HepG2 (cell line): ENCODE measurements at regions not wholly inside any gene's neighbourhood (a gene's known extent, or its start where the extent isn't known, plus 50 kb on each side); places are given as distances from the start of the nearest gene placed in this dataset.

Experiments
- ATAC-seq: fragments of 200-7000 bp; cut with Tn5 transposase; 3 replicates; pipeline ENCODE4 v1.9.1; 2020; ENCODE audit warnings: mild to moderate bottlenecking, moderate library complexity
- BruUV-seq: library from RNA; stranded (reverse); fragments of 400-500 nt; replicated peaks from 2 replicates; lab custom pipeline; 2021; lab: Mats Ljungman, UMichigan
- CTCF ChIA-PET: fragments of 300-600 bp; formaldehyde crosslinking; extraction: SDS; loops from one replicate; lab custom pipeline; 2021; ENCODE audit warnings: low total read pairs, inconsistent platforms, low intra/inter-chr PET ratio; lab: Yijun Ruan, JAX
- POLR2A ChIA-PET: fragments of 350-600 bp; sonication (Branson Sonifier 250); formaldehyde crosslinking; loops from one replicate; lab custom pipeline; 2020; ENCODE audit warnings: antibody characterized with exemption, inconsistent platforms; lab: Yijun Ruan, JAX
- DNase-seq: peaks from one replicate; pipeline ENCODE4 v3.0.0-alpha.2; 2015; ENCODE audit warnings: low spot score
- FAIRE-seq: peaks from 3 replicates; lab custom pipeline; 2011; peaks lifted over from hg19 to GRCh38; lab: Jason Lieb, UNC
- H2AFZ ChIP-seq: one replicate; pipeline ENCODE4 v1.6.1; 2011; ENCODE audit warnings: low read length, inconsistent platforms
- H3K27ac ChIP-seq: fragments of 300-600 bp; 3 replicates; pipeline ENCODE4 v1.8.0; 2011; ENCODE audit warnings: mixed run types, mild to moderate bottlenecking, mixed read lengths, low read length, inconsistent platforms; ENCODE audit not compliant: insufficient read depth; ENCODE audit errors: extremely low read length
- H3K27me3 ChIP-seq, 2 experiments: fragments of 200-600 bp in 1 of 2; 2 replicates in 1 of 2; 3 replicates in 1 of 2; pipeline versions ENCODE4 v1.6.0 to v1.8.0; 2011; ENCODE audit warnings: low read length in 2 of 2, mild to moderate bottlenecking in 2 of 2, moderate library complexity in 2 of 2, inconsistent platforms in 1 of 2; ENCODE audit not compliant: insufficient read depth in 2 of 2, control insufficient read depth in 1 of 2
- H3K36me3 ChIP-seq, 2 experiments: fragments of 200-600 bp in 1 of 2; replicated peaks in 1 of 2; 2 replicates in 1 of 2; 3 replicates in 1 of 2; pipeline versions ENCODE4 v1.5.1 to v1.8.0; 2011; ENCODE audit warnings: low read length in 2 of 2, inconsistent platforms in 1 of 2; ENCODE audit not compliant: insufficient read depth in 2 of 2, control insufficient read depth in 1 of 2
- H3K4me1 ChIP-seq: 2 replicates; pipeline ENCODE4 v1.5.1; 2012; ENCODE audit warnings: low read length, inconsistent platforms; ENCODE audit not compliant: insufficient read depth
- H3K4me2 ChIP-seq: 2 replicates; pipeline ENCODE4 v1.6.0; 2011; ENCODE audit warnings: low read depth, low read length, inconsistent platforms
- H3K4me3 ChIP-seq, 3 experiments: fragments of 200-600 bp in 1 of 3; sonication (generic), shearing (Covaris generic) in 1 of 3; replicated peaks in 1 of 3; 2 replicates each; pipeline ENCODE4 v1.5.1; 2011 to 2016; ENCODE audit warnings: low read length in 3 of 3, inconsistent platforms in 2 of 3, low read depth in 2 of 3, mild to moderate bottlenecking in 2 of 3, control low read depth in 1 of 3, mixed read lengths in 1 of 3; ENCODE audit not compliant: insufficient read depth in 1 of 3
- H3K79me2 ChIP-seq: one replicate; pipeline ENCODE4 v1.6.1; 2011; ENCODE audit warnings: low read length, inconsistent platforms; ENCODE audit not compliant: insufficient read depth
- H3K9ac ChIP-seq: 2 replicates; pipeline ENCODE4 v1.6.0; 2011; ENCODE audit warnings: mild to moderate bottlenecking, low read depth, low read length, inconsistent platforms; ENCODE audit not compliant: insufficient read depth
- H3K9me3 ChIP-seq: 2 replicates; pipeline ENCODE4 v1.5.1; 2012; ENCODE audit warnings: mild to moderate bottlenecking, low read length
- H4K20me1 ChIP-seq: 2 replicates; pipeline ENCODE4 v1.6.0; 2011; ENCODE audit warnings: inconsistent platforms, mild to moderate bottlenecking, low read length, moderate library complexity; ENCODE audit not compliant: insufficient read depth
- ATM ChIP-seq: fragments of 450-650 bp; IDR thresholded peaks from 2 replicates; pipeline ENCODE4 v1.7.1; 2017; ENCODE audit warnings: mild to moderate bottlenecking, borderline replicate concordance
- CEBPB ChIP-seq: IDR thresholded peaks from 2 replicates; pipeline ENCODE4 v1.6.1; 2011; ENCODE audit warnings: low read depth, low read length, improper control_type of control experiment, borderline replicate concordance
- GLI4 ChIP-seq: sonication (generic); formaldehyde crosslinking; IDR thresholded peaks from 2 replicates; pipeline ENCODE4 v1.5.1; 2020; ENCODE audit warnings: missing genetic modification reagents, mild to moderate bottlenecking, moderate library complexity, borderline replicate concordance
- LRRFIP1 ChIP-seq: sonication (generic); formaldehyde crosslinking; conservative IDR thresholded peaks from 2 replicates; pipeline ENCODE4 v1.4.0; 2020; ENCODE audit warnings: missing genetic modification reagents
- SALL1 ChIP-seq: sonication (generic); formaldehyde crosslinking; IDR thresholded peaks from 2 replicates; pipeline ENCODE4 v1.8.0; 2022; ENCODE audit warnings: mild to moderate bottlenecking, missing genetic modification reagents
- SP5 ChIP-seq: IDR thresholded peaks from 2 replicates; pipeline ENCODE4 v1.6.1; 2016; ENCODE audit warnings: low read depth, borderline replicate concordance
- SRF ChIP-seq: IDR thresholded peaks from 2 replicates; pipeline ENCODE4 v1.6.1; 2011; ENCODE audit warnings: mild to moderate bottlenecking, low read depth, low read length, moderate library complexity
- TCF12 ChIP-seq, 2 experiments: fragments of 450-650 bp in 1 of 2; sonication (generic) in 1 of 2; formaldehyde crosslinking in 1 of 2; IDR thresholded peaks; 2 replicates each; pipeline versions ENCODE4 v1.6.1 to v1.8.0; 2017 to 2022; ENCODE audit warnings: antibody characterized with exemption in 1 of 2, mild to moderate bottlenecking in 1 of 2, missing genetic modification reagents in 1 of 2, moderate library complexity in 1 of 2
- ZKSCAN8 ChIP-seq: IDR thresholded peaks from 2 replicates; pipeline ENCODE4 v1.6.1; 2016; ENCODE audit warnings: borderline replicate concordance, missing genetic modification reagents, missing compliant biosample characterization
- ZNF205 ChIP-seq: IDR thresholded peaks from 2 replicates; pipeline ENCODE4 v1.6.1; 2018; ENCODE audit warnings: missing biosample characterization, missing genetic modification reagents
- ZNF567 ChIP-seq: sonication (generic); formaldehyde crosslinking; IDR thresholded peaks from 2 replicates; pipeline ENCODE4 v1.8.1; 2023; ENCODE audit warnings: mild to moderate bottlenecking, missing genetic modification reagents, borderline replicate concordance
- ZNF841 ChIP-seq: sonication (generic); formaldehyde crosslinking; IDR thresholded peaks from 2 replicates; pipeline ENCODE4 v1.8.1; 2023; ENCODE audit warnings: missing genetic modification reagents, borderline replicate concordance
- WGBS: methylation state at CpG from one replicate; pipeline ENCODE4 v1.1.6; 2017; ENCODE audit warnings: low lambda C conversion rate; 5-methylcytosine and 5-hydroxymethylcytosine counted together
- in situ Hi-C: cut with HindIII; loops from 2 replicates; pipeline ENCODE4 v1.10.0; 2017; ENCODE audit warnings: low pct_unique_long_range_greater_than_20kb; ENCODE audit not compliant: extremely low pct_ligation_motif_present
- intact Hi-C: fragments of 100-400 bp; cut with micrococcal nuclease; formaldehyde crosslinking; loops from one replicate; pipeline ENCODE4 v1.10.0; 2022; ENCODE audit not compliant: unreplicated experiment
- TF ChIP-seq, protein P1 (sequence below), 2 experiments: sonication (generic) in 1 of 2; formaldehyde crosslinking in 1 of 2; IDR thresholded peaks; 2 replicates each; pipeline versions ENCODE4 v1.4.0 to v1.6.1; 2018 to 2020; ENCODE audit warnings: missing genetic modification reagents in 2 of 2, borderline replicate concordance in 1 of 2, low read depth in 1 of 2, mild to moderate bottlenecking in 1 of 2, missing biosample characterization in 1 of 2

- Histone ChIP-seq H3K79me2 (no peaks in the 10 kb centered on the region), H3K4me2 (peak overlapping the region; percentile 93), H3K9me3 (no peaks in the 10 kb centered on the region), H3K9ac (peak overlapping the region; percentile 23; the same call in 1 of the 2 replicates), H3K27me3 (peaks cover 9 to 69% of the 10 kb centered on the region in 2 experiments; a peak in 4 of 5 replicates), H3K4me3 (peak overlapping the region; percentile 49 to 62 (median 51)), H2AFZ (peak overlapping the region; percentile 57), H4K20me1 (no peaks in the 10 kb centered on the region), H3K36me3 (no peaks in the 10 kb centered on the region), H3K27ac (no peak overlapping the region), H3K4me1 (peaks cover 41% of the 10 kb centered on the region)
- ChIA-PET CTCF (no interaction called here), POLR2A (interaction anchor here (1.0 to 2.6 kb wide), 4 partner anchors 21 to 97 kb away, joined by 3 to 15 read pairs (median 4); no protein-coding TSS in a partner anchor)
- WGBS, result 5% methylated on average over 14 of the region's 15 CpGs
- in situ Hi-C loops, result no loop called here
- ATAC-seq (peak; percentile 74), DNase-seq (no peak), FAIRE-seq (no peak)
- intact Hi-C loops, result loop anchor here (1.0 to 5.0 kb wide), 3 partner anchors 16 to 79 kb away; no protein-coding TSS in a partner anchor
- BruUV-seq, result no TSS peak
- TF ChIP-seq ZNF841 (CRISPR knock-in tag) (no peak), TCF12 (IDR thresholded peaks at IDR 0.05) (no peak), TCF12 (CRISPR knock-in tag; IDR thresholded peaks at IDR 0.05) (no peak), SP5 (CRISPR knock-in tag) (peak; percentile 51; the same call in 1 of the 2 replicates), ZNF567 (CRISPR knock-in tag) (no peak), SALL1 (no peak), SRF (no peak), ZKSCAN8 (CRISPR knock-in tag) (no peak), ZNF205 (CRISPR knock-in tag) (no peak), ATM (no peak), GLI4 (CRISPR knock-in tag) (no peak), CEBPB (no peak), LRRFIP1 (CRISPR knock-in tag) (no peak)
- TF ChIP-seq, protein P1, sequence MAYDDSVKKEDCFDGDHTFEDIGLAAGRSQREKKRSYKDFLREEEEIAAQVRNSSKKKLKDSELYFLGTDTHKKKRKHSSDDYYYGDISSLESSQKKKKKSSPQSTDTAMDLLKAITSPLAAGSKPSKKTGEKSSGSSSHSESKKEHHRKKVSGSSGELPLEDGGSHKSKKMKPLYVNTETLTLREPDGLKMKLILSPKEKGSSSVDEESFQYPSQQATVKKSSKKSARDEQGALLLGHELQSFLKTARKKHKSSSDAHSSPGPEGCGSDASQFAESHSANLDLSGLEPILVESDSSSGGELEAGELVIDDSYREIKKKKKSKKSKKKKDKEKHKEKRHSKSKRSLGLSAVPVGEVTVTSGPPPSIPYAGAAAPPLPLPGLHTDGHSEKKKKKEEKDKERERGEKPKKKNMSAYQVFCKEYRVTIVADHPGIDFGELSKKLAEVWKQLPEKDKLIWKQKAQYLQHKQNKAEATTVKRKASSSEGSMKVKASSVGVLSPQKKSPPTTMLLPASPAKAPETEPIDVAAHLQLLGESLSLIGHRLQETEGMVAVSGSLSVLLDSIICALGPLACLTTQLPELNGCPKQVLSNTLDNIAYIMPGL (CRISPR knock-in tag; IDR thresholded peaks at IDR 0.05; ENCODE audit: borderline replicate concordance in 1 of 2, low read depth in 1 of 2), result 0 out of 4 replicates have a peak, but pooled peaks of 1 of the 2 experiments have one; percentile 51
These were observed 114.4 kb upstream of the HAAO start for GRCh38 chr2:42906557-42907411.
